H9 (cell line): ENCODE measurements at regions not wholly inside any gene's neighbourhood (a gene's known extent, or its start where the extent isn't known, plus 50 kb on each side); places are given as distances from the start of the nearest gene placed in this dataset.

Experiments used
- DNase-seq: peaks from one replicate; pipeline ENCODE4 v3.0.0-alpha.2; 2017
- H2AFZ ChIP-seq: one replicate; pipeline ENCODE4 v1.6.1; 2013; ENCODE audit warnings: mild to moderate bottlenecking, low read length, control low read depth, moderate library complexity
- H2AK5ac ChIP-seq: 2 replicates; pipeline ENCODE4 v1.6.1; 2013; ENCODE audit warnings: low read length, control low read depth, mixed read lengths; ENCODE audit not compliant: insufficient read length
- H2BK120ac ChIP-seq: one replicate; pipeline ENCODE4 v1.6.1; 2013; ENCODE audit warnings: low read depth, mild to moderate bottlenecking, low read length, control low read depth, inconsistent platforms; ENCODE audit not compliant: poor library complexity, severe bottlenecking
- H2BK12ac ChIP-seq: 2 replicates; pipeline ENCODE4 v1.6.1; 2013; ENCODE audit warnings: low read length, control low read depth, mixed read lengths, low read depth; ENCODE audit not compliant: insufficient read length
- H2BK15ac ChIP-seq: 2 replicates; pipeline ENCODE4 v1.6.1; 2013; ENCODE audit warnings: low read depth, low read length, control low read depth
- H2BK20ac ChIP-seq: one replicate; pipeline ENCODE4 v1.6.1; 2013; ENCODE audit warnings: low read depth, mild to moderate bottlenecking, low read length, control low read depth, inconsistent platforms; ENCODE audit not compliant: poor library complexity, severe bottlenecking
- H2BK5ac ChIP-seq: 2 replicates; pipeline ENCODE4 v1.6.1; 2013; ENCODE audit warnings: low read length, control low read depth, mixed read lengths; ENCODE audit not compliant: insufficient read length
- H3K14ac ChIP-seq: 2 replicates; pipeline ENCODE4 v1.6.1; 2013; ENCODE audit warnings: low read length, control low read depth; ENCODE audit not compliant: insufficient read depth
- H3K18ac ChIP-seq: 2 replicates; pipeline ENCODE4 v1.6.1; 2013; ENCODE audit warnings: low read depth, mild to moderate bottlenecking, mixed read lengths, low read length, control low read depth; ENCODE audit not compliant: insufficient read length
- H3K23ac ChIP-seq: 2 replicates; pipeline ENCODE4 v1.6.1; 2013; ENCODE audit warnings: low read length, control low read depth, mixed read lengths, low read depth; ENCODE audit not compliant: insufficient read length
- H3K23me2 ChIP-seq: 2 replicates; pipeline ENCODE4 v1.6.1; 2013; ENCODE audit warnings: low read depth, mild to moderate bottlenecking, mixed read lengths, low read length, control low read depth; ENCODE audit not compliant: insufficient read length, poor library complexity, severe bottlenecking
- H3K27ac ChIP-seq: 2 replicates; pipeline ENCODE4 v1.5.1; 2013; ENCODE audit warnings: low read length, control low read depth, mixed read lengths, low read depth; ENCODE audit not compliant: insufficient read length
- H3K27me3 ChIP-seq: 2 replicates; pipeline ENCODE4 v1.6.1; 2013; ENCODE audit warnings: low read length, control low read depth, inconsistent platforms; ENCODE audit not compliant: insufficient read depth
- H3K4ac ChIP-seq: 2 replicates; pipeline ENCODE4 v1.6.1; 2013; ENCODE audit warnings: low read depth, mild to moderate bottlenecking, control low read depth, inconsistent platforms, low read length, moderate library complexity
- H3K4me1 ChIP-seq: 2 replicates; pipeline ENCODE4 v1.6.1; 2013; ENCODE audit warnings: low read length, control low read depth, inconsistent platforms; ENCODE audit not compliant: insufficient read depth
- H3K4me2 ChIP-seq: 2 replicates; pipeline ENCODE4 v1.6.1; 2013; ENCODE audit warnings: low read length, control low read depth, mixed read lengths; ENCODE audit not compliant: insufficient read length, insufficient read depth
- H3K56ac ChIP-seq: 2 replicates; pipeline ENCODE4 v1.6.1; 2013; ENCODE audit warnings: low read depth, mild to moderate bottlenecking, mixed read lengths, low read length, control low read depth; ENCODE audit not compliant: insufficient read length
- H3K79me1 ChIP-seq: 2 replicates; pipeline ENCODE4 v1.6.1; 2013; ENCODE audit warnings: low read depth, mild to moderate bottlenecking, moderate library complexity, low read length, control low read depth, inconsistent platforms; ENCODE audit not compliant: insufficient read depth, poor library complexity, severe bottlenecking
- H3K79me2 ChIP-seq: 2 replicates; pipeline ENCODE4 v1.6.1; 2013; ENCODE audit warnings: low read length, control low read depth, inconsistent platforms; ENCODE audit not compliant: insufficient read depth
- H3K9ac ChIP-seq: 2 replicates; pipeline ENCODE4 v1.6.1; 2013; ENCODE audit warnings: low read length, control low read depth, mixed read lengths; ENCODE audit not compliant: insufficient read length; ENCODE audit errors: extremely low read depth
- H3K9me3 ChIP-seq: one replicate; pipeline ENCODE4 v1.6.1; 2013; ENCODE audit warnings: low read depth, low read length, inconsistent platforms; ENCODE audit not compliant: control insufficient read depth
- H3T11ph ChIP-seq: one replicate; pipeline ENCODE4 v1.6.1; 2013; ENCODE audit warnings: mild to moderate bottlenecking, low read length, control low read depth, inconsistent platforms
- H4K20me1 ChIP-seq: one replicate; pipeline ENCODE4 v1.6.1; 2013; ENCODE audit not compliant: control insufficient read depth, insufficient read length, insufficient read depth
- H4K5ac ChIP-seq: 2 replicates; pipeline ENCODE4 v1.6.1; 2013; ENCODE audit warnings: low read depth, mild to moderate bottlenecking, mixed read lengths, low read length, control low read depth; ENCODE audit not compliant: insufficient read length
- H4K8ac ChIP-seq: replicated peaks from 2 replicates; pipeline ENCODE4 v1.6.1; 2013; ENCODE audit warnings: low read length, control low read depth, mixed read lengths, low read depth; ENCODE audit not compliant: insufficient read length
- H4K91ac ChIP-seq: 2 replicates; pipeline ENCODE4 v1.6.1; 2013; ENCODE audit warnings: low read depth, mild to moderate bottlenecking, moderate library complexity, mixed read lengths, low read length, control low read depth; ENCODE audit not compliant: insufficient read length
- H3K27ac Mint-ChIP-seq, 3 experiments: 2 replicates in 2 of 3; 3 replicates in 1 of 3; pipeline ENCODE4 v1.8.0; 2020 to 2021; ENCODE audit warnings: mixed read lengths in 3 of 3, mild to moderate bottlenecking in 1 of 3, moderate library complexity in 1 of 3
- H3K27me3 Mint-ChIP-seq: 2 replicates; pipeline ENCODE4 v1.8.0; 2021; ENCODE audit warnings: low read depth, mild to moderate bottlenecking, moderate library complexity, mixed read lengths
- H3K36me3 Mint-ChIP-seq, 3 experiments: 2 replicates in 2 of 3; 3 replicates in 1 of 3; pipeline ENCODE4 v1.8.0; 2020 to 2021; ENCODE audit warnings: low read depth in 3 of 3, mixed read lengths in 3 of 3; ENCODE audit not compliant: insufficient read depth in 1 of 3
- H3K4me1 Mint-ChIP-seq, 2 experiments: 2 replicates each; pipeline ENCODE4 v1.8.0; 2020; ENCODE audit warnings: mixed read lengths in 2 of 2
- H3K4me3 Mint-ChIP-seq, 2 experiments: 2 replicates in 1 of 2; 3 replicates in 1 of 2; pipeline ENCODE4 v1.8.0; 2020 to 2021; ENCODE audit warnings: mild to moderate bottlenecking in 2 of 2, mixed read lengths in 2 of 2, moderate library complexity in 1 of 2
- H3K9me3 Mint-ChIP-seq, 2 experiments: 2 replicates in 1 of 2; 3 replicates in 1 of 2; pipeline ENCODE4 v1.8.0; 2020; ENCODE audit warnings: mild to moderate bottlenecking in 2 of 2, mixed read lengths in 2 of 2, moderate library complexity in 1 of 2
- CTCF ChIP-seq: fragments of 200-600 bp; sonication (generic); conservative IDR thresholded peaks from 3 replicates; pipeline ENCODE4 v1.8.0; 2021; ENCODE audit warnings: antibody characterized with exemption, mild to moderate bottlenecking
- WGBS: extraction: QIAGEN DNeasy Blood & Tissue Kit; methylation state at CpG from one replicate; pipeline ENCODE4 v1.1.7; 2013; ENCODE audit warnings: missing lambda C conversion rate, low lambda C conversion rate, mixed read lengths; ENCODE audit not compliant: insufficient read length; ENCODE audit errors: extremely low coverage; 5-methylcytosine and 5-hydroxymethylcytosine counted together

GRCh38 chr14:94707494-94707893 is 62.4 kb downstream of the GSC start:
- Histone ChIP-seq H4K20me1 (no peaks in the 10 kb centered on the region), H3K27me3 (no peaks in the 10 kb centered on the region), H3K4me1 (no peaks in the 10 kb centered on the region), H3K23me2 (no peaks in the 10 kb centered on the region), H3K18ac (no peak overlapping the region), H3K79me1 (no peaks in the 10 kb centered on the region), H2BK5ac (no peak overlapping the region), H3K56ac (no peak overlapping the region), H2BK20ac (no peak overlapping the region), H3K9me3 (no peaks in the 10 kb centered on the region), H2BK15ac (no peak overlapping the region), H2BK12ac (no peak overlapping the region), H3K9ac (no peak overlapping the region), H4K91ac (no peak overlapping the region), H4K5ac (no peak overlapping the region), H3K79me2 (no peaks in the 10 kb centered on the region), H3K4ac (no peak overlapping the region), H3T11ph (no peak overlapping the region), H3K4me2 (no peak overlapping the region), H2BK120ac (no peak overlapping the region), H3K23ac (no peak overlapping the region), H2AFZ (no peak overlapping the region), H3K27ac (no peak overlapping the region), H2AK5ac (no peak overlapping the region), H4K8ac (no peak overlapping the region), H3K14ac (no peak overlapping the region)
- H3K27ac Mint-ChIP-seq = no peak overlapping the region; a peak in 1 of 7 replicates
- peaks cover 4 to 15% of the 10 kb centered on the region in 2 experiments for H3K4me1 Mint-ChIP-seq
- TF ChIP-seq CTCF = peak; percentile 60
- DNase-seq = peak; percentile 91
- WGBS = no CpG with 5 or more reads among the region's 4 CpGs
- no peaks in the 10 kb centered on the region for H3K9me3 Mint-ChIP-seq
- H3K4me3 Mint-ChIP-seq = no peak overlapping the region
- peaks cover 8% of the 10 kb centered on the region; the same call in 1 of the 2 replicates for H3K27me3 Mint-ChIP-seq
- no peaks in the 10 kb centered on the region for H3K36me3 Mint-ChIP-seq
